ENCODE measurements at regions not wholly inside any gene's neighbourhood (a gene's known extent, or its start where the extent isn't known, plus 50 kb on each side); places are given as distances from the start of the nearest gene placed in this dataset.

DNA sequence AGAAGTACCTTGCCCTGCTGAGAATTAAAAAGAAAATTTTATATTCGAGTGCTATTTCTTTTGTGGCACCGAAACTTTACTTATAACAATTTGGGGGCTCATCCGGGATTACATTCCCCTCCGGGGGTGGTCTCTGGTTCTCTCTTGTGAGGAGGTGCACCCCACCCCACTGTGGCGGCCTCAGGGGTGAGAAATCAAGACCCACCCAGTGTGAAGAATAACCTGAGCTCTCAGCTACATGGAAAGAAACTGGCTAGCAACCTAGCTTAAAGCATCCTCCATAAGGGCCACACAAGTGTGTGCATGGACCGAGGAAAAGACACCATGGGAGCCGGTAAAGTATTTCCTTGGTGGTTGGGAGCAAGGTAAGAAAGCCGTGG is 50.9 kb upstream of the ANKRD10 start:
- Histone ChIP-seq H3K27ac (peak overlapping the region; percentile 34; the same call in 1 of the 2 replicates), H3K79me2 (ENCODE audit: insufficient read depth) (no peaks in the 10 kb centered on the region), H3K36me3 (ENCODE audit: low read depth) (no peaks in the 10 kb centered on the region), H3K9me3 (ENCODE audit: low read depth) (no peaks in the 10 kb centered on the region), H3K27me3 (replicated peaks; ENCODE audit: insufficient read depth) (no peaks in the 10 kb centered on the region), H3K4me1 (ENCODE audit: insufficient read depth) (no peaks in the 10 kb centered on the region), H4K20me1 (ENCODE audit: insufficient read depth) (no peaks in the 10 kb centered on the region), H3F3A (ENCODE audit: insufficient read depth) (peaks cover 18% of the 10 kb centered on the region), H3K4me3 (no peak overlapping the region), H3K9me2 (ENCODE audit: insufficient read depth) (no peaks in the 10 kb centered on the region), H3K4me2 (ENCODE audit: unreplicated experiment) (no peak overlapping the region), H3K9ac (no peak overlapping the region), H2AFZ (no peak overlapping the region)
- WGBS, 2 experiments (ENCODE audit: low coverage in 1 of 2, low lambda C conversion rate in 2 of 2, missing lambda C conversion rate in 2 of 2): 73 to 75% methylated on average over 8 of the region's 8 CpGs
- TF ChIP-seq EZH2 (IDR thresholded peaks at IDR 0.05; ENCODE audit: insufficient read depth, poor library complexity, severe bottlenecking) (no peak), EZH2phosphoT487 (IDR thresholded peaks at IDR 0.05; ENCODE audit: insufficient read depth, low read depth) (no peak)
- no peak for DNase-seq
- in situ Hi-C loops (cut with MboI): no loop called here

DNA sequence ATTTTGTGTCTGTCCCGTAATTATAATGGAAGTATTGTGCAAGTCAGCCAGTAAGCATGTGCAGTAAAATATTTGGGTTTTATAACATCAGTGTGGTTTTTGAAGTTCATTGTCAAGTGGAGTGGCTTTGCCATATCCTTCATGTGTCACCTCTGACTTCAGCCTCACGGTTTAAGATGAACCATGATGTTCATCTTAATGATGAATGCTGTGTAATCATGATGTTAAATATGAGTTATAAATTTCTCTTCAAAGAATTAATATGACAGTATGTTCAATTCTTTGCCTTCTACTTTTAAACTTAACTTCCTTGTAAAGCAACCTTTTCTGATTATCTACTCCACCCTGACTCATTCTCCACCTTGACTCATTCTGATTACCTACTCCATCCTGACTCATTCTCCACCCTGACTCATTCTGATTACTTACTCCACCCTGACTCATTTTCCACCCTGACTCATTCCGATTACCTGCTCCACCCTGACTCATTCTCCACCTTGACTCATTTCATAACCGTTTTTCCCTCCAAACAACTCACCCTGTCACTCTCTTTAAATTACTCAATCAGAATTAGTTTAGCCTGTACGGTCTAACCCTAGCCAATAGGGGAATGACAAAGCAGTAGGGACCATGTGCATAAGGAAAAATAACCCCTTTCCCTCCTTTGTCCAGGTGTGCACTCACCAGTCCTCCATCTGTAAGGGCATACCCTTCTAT is 50.3 kb upstream of the ANKRD10 start:
- Histone ChIP-seq H3K9ac (no peak overlapping the region), H3F3A (ENCODE audit: insufficient read depth) (peaks cover 18% of the 10 kb centered on the region), H3K4me2 (ENCODE audit: unreplicated experiment) (no peak overlapping the region), H3K36me3 (ENCODE audit: low read depth) (no peaks in the 10 kb centered on the region), H3K4me3 (no peak overlapping the region), H3K4me1 (ENCODE audit: insufficient read depth) (no peaks in the 10 kb centered on the region), H3K79me2 (ENCODE audit: insufficient read depth) (no peaks in the 10 kb centered on the region), H4K20me1 (ENCODE audit: insufficient read depth) (no peaks in the 10 kb centered on the region), H3K9me3 (ENCODE audit: low read depth) (no peaks in the 10 kb centered on the region), H3K9me2 (ENCODE audit: insufficient read depth) (no peaks in the 10 kb centered on the region), H2AFZ (no peak overlapping the region), H3K27me3 (replicated peaks; ENCODE audit: insufficient read depth) (no peaks in the 10 kb centered on the region), H3K27ac (peak overlapping the region; percentile 34)
- WGBS, 2 experiments (ENCODE audit: low coverage in 1 of 2, low lambda C conversion rate in 2 of 2, missing lambda C conversion rate in 2 of 2): 29% methylated on average over 5 of the region's 5 CpGs
- DNase-seq: peak; percentile 86
- TF ChIP-seq EZH2phosphoT487 (IDR thresholded peaks at IDR 0.05; ENCODE audit: insufficient read depth, low read depth) (no peak), EZH2 (IDR thresholded peaks at IDR 0.05; ENCODE audit: insufficient read depth, poor library complexity, severe bottlenecking) (no peak)
- in situ Hi-C loops (cut with MboI): no loop called here
